Type B pancreatic cell (in vitro differentiated cells): ENCODE measurements at regions not wholly inside any gene's neighbourhood (a gene's known extent, or its start where the extent isn't known, plus 50 kb on each side); places are given as distances from the start of the nearest gene placed in this dataset.
"Not testable (repeated sequence)": the region's sequence is repeated elsewhere in the genome, so short reads cannot be mapped to it uniquely, and the experiment has no call there.

Source experiments
- DNase-seq: peaks from one replicate; pipeline ENCODE4 v3.0.0; 2021; ENCODE audit warnings: mixed read lengths; ENCODE audit not compliant: unreplicated experiment; ENCODE audit errors: extremely low spot score
- H3K27ac Mint-ChIP-seq: 2 replicates; pipeline ENCODE4 v1.8.0; 2021; ENCODE audit warnings: mild to moderate bottlenecking, mixed read lengths
- H3K27me3 Mint-ChIP-seq: 2 replicates; pipeline ENCODE4 v1.8.0; 2021; ENCODE audit warnings: mixed read lengths
- H3K36me3 Mint-ChIP-seq: 2 replicates; pipeline ENCODE4 v1.8.0; 2021; ENCODE audit warnings: mixed read lengths
- H3K4me1 Mint-ChIP-seq: one replicate; pipeline ENCODE4 v1.8.0; 2021; ENCODE audit warnings: mixed read lengths; ENCODE audit not compliant: unreplicated experiment
- H3K4me3 Mint-ChIP-seq: 2 replicates; pipeline ENCODE4 v1.8.0; 2021; ENCODE audit warnings: mild to moderate bottlenecking, mixed read lengths
- H3K9me3 Mint-ChIP-seq: 2 replicates; pipeline ENCODE4 v1.8.0; 2021; ENCODE audit warnings: mixed read lengths
- TF ChIP-seq, protein P1 (sequence below): fragments of 200-600 bp; sonication (generic); conservative IDR thresholded peaks from 2 replicates; pipeline ENCODE4 v1.5.0; 2021; ENCODE audit warnings: antibody characterized with exemption, mild to moderate bottlenecking

- Mint-ChIP-seq H3K4me1 (no peaks in the 10 kb centered on the region), H3K9me3 (no peaks in the 10 kb centered on the region), H3K27me3 (no peaks in the 10 kb centered on the region), H3K36me3 (no peaks in the 10 kb centered on the region), H3K27ac (no peak overlapping the region), H3K4me3 (no peak overlapping the region)
- DNase-seq: no peak
- TF ChIP-seq, protein P1, sequence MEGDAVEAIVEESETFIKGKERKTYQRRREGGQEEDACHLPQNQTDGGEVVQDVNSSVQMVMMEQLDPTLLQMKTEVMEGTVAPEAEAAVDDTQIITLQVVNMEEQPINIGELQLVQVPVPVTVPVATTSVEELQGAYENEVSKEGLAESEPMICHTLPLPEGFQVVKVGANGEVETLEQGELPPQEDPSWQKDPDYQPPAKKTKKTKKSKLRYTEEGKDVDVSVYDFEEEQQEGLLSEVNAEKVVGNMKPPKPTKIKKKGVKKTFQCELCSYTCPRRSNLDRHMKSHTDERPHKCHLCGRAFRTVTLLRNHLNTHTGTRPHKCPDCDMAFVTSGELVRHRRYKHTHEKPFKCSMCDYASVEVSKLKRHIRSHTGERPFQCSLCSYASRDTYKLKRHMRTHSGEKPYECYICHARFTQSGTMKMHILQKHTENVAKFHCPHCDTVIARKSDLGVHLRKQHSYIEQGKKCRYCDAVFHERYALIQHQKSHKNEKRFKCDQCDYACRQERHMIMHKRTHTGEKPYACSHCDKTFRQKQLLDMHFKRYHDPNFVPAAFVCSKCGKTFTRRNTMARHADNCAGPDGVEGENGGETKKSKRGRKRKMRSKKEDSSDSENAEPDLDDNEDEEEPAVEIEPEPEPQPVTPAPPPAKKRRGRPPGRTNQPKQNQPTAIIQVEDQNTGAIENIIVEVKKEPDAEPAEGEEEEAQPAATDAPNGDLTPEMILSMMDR: no peak
These were observed 164.8 kb downstream of the HINT1 start for GRCh38 chr5:131000289-131000688.

GRCh38 chr5:130996720-130997119 is 168.3 kb downstream of the HINT1 start:
- H3K27me3 Mint-ChIP-seq, H3K4me3 Mint-ChIP-seq, H3K4me1 Mint-ChIP-seq, DNase-seq, H3K36me3 Mint-ChIP-seq, H3K27ac Mint-ChIP-seq, H3K9me3 Mint-ChIP-seq: not testable (repeated sequence)

GRCh38 chr5:130995851-130996250 is 169.2 kb downstream of the HINT1 start:
- Mint-ChIP-seq H3K4me3 (no peak overlapping the region), H3K4me1 (peaks cover 3% of the 10 kb centered on the region), H3K27ac (no peak overlapping the region), H3K36me3 (no peaks in the 10 kb centered on the region), H3K27me3 (no peaks in the 10 kb centered on the region), H3K9me3 (no peaks in the 10 kb centered on the region)
- DNase-seq: no peak
- TF ChIP-seq, protein P1: no peak

GRCh38 chr5:130995254-130995515 is 169.9 kb downstream of the HINT1 start:
- no peaks in the 10 kb centered on the region for H3K9me3 Mint-ChIP-seq
- no peak for DNase-seq
- peaks cover 3% of the 10 kb centered on the region for H3K4me1 Mint-ChIP-seq
- no peak overlapping the region for H3K27ac Mint-ChIP-seq
- H3K27me3 Mint-ChIP-seq: no peaks in the 10 kb centered on the region
- H3K4me3 Mint-ChIP-seq: no peak overlapping the region
- H3K36me3 Mint-ChIP-seq: no peaks in the 10 kb centered on the region
- TF ChIP-seq, protein P1: no peak

DNA sequence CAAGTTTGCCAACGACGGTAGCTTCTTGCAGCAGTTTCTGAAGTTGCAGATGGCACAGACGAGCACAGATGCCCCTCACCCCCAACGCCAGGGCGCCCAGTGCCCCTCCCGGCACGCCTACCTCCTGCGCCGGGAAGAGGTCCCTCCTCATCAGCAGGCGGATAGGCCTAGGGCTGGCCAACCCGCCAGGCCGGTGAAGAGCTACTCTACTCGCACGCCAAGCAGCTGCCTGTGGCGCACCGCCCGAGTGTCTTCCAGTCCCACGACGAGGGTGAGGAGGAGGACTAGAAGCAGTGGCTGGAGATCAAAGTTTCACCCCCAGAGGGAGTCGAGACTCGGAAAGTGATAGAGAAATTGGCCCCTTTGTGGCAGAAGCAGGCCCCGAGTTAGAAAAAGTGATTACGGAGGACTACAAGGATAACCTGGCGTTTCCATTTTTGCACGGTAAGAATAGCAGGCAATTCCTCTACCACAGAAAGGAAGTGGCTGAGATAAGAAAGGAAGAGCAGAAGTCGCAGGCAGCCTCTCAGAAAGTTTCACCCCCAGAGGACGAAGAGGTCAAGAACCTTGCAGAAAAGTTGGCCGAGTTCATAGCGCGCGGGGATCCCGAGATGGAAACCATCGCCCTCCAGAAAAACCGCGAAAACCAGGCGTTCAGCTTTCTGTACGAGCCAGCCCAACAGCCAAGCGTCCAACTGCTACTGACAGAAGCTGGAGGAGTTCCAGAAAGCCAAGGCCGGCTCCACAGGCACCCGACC is 170.4 kb downstream of the HINT1 start:
- Mint-ChIP-seq H3K9me3 (no peaks in the 10 kb centered on the region), H3K36me3 (no peaks in the 10 kb centered on the region), H3K27me3 (peaks cover 3% of the 10 kb centered on the region), H3K4me1 (peaks cover 3% of the 10 kb centered on the region), H3K4me3 (no peak overlapping the region), H3K27ac (no peak overlapping the region)
- TF ChIP-seq, protein P1: no peak
- no peak for DNase-seq

DNA sequence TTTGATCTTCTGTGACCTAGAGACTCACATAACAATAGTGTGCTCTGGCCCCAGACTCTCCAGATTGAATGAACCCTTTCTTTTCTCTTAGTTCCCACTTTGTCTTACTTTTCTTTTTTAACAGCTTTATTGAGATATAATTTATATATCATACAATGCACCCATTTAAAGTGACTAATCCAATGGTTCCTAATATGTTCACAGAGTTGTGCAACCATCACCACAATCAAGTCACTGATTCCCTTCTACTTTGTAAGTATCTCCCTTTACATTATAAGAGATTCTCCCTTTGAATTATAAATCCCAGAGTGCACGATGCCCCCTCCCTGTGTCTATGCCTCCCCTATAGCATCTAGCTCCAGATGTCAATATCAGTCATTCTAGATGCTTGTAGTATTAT is 172.4 kb downstream of the HINT1 start:
- TF ChIP-seq, protein P1: no peak

More for the DNA sequence above, 172.4 kb downstream of the HINT1 start:
- no peak overlapping the region for H3K27ac Mint-ChIP-seq
- H3K4me3 Mint-ChIP-seq: no peak overlapping the region
- no peaks in the 10 kb centered on the region for H3K36me3 Mint-ChIP-seq
- H3K9me3 Mint-ChIP-seq: no peaks in the 10 kb centered on the region
- H3K27me3 Mint-ChIP-seq: peaks cover 3% of the 10 kb centered on the region
- H3K4me1 Mint-ChIP-seq: peaks cover 3% of the 10 kb centered on the region
- no peak for DNase-seq
